AG04450 (cell line): ENCODE measurements at regions not wholly inside any gene's neighbourhood (a gene's known extent, or its start where the extent isn't known, plus 50 kb on each side); places are given as distances from the start of the nearest gene placed in this dataset.

Source experiments
- CTCF ChIA-PET: fragments of 300-600, 350-600 bp; formaldehyde crosslinking; extraction: SDS; loops from one replicate; lab custom pipeline; 2022; ENCODE audit warnings: antibody characterized with exemption, inconsistent platforms; lab: Charles Lee
- POLR2A ChIA-PET: fragments of 350-600 bp; formaldehyde crosslinking; extraction: SDS; loops from one replicate; lab custom pipeline; 2021; ENCODE audit warnings: antibody characterized with exemption, inconsistent platforms; lab: Yijun Ruan, JAX
- DNase-seq: peaks from one replicate; pipeline ENCODE4 v3.0.0-alpha.2; 2011; ENCODE audit warnings: low read depth, low spot score
- H3K27ac ChIP-seq: one replicate; pipeline ENCODE4 v1.5.1; 2012; ENCODE audit warnings: low read depth, low read length, control low read depth
- H3K27me3 ChIP-seq: one replicate; pipeline ENCODE4 v1.6.0; 2012; ENCODE audit warnings: low read length; ENCODE audit not compliant: control insufficient read depth, insufficient read depth
- H3K4me3 ChIP-seq: 2 replicates; pipeline ENCODE4 v1.5.1; 2011; ENCODE audit warnings: mild to moderate bottlenecking, low read depth, low read length, control low read depth
- H3K9me3 ChIP-seq: 2 replicates; pipeline ENCODE4 v1.5.1; 2012; ENCODE audit warnings: low read length; ENCODE audit not compliant: control insufficient read depth, insufficient read depth
- TF ChIP-seq, protein P1 (sequence below): IDR thresholded peaks from 2 replicates; pipeline ENCODE4 v1.5.1; 2011; ENCODE audit warnings: low read depth, low read length, control low read depth, inconsistent platforms

- Histone ChIP-seq H3K27ac (peak overlapping the region; percentile 47), H3K9me3 (no peaks in the 10 kb centered on the region), H3K27me3 (no peaks in the 10 kb centered on the region), H3K4me3 (no peak overlapping the region)
- ChIA-PET POLR2A (no interaction called here), CTCF (interaction anchor here (0.8 to 3.6 kb wide), 5 partner anchors 9 to 1135 kb away, joined by 3 to 13 read pairs (median 4); no protein-coding TSS in a partner anchor)
- TF ChIP-seq, protein P1, sequence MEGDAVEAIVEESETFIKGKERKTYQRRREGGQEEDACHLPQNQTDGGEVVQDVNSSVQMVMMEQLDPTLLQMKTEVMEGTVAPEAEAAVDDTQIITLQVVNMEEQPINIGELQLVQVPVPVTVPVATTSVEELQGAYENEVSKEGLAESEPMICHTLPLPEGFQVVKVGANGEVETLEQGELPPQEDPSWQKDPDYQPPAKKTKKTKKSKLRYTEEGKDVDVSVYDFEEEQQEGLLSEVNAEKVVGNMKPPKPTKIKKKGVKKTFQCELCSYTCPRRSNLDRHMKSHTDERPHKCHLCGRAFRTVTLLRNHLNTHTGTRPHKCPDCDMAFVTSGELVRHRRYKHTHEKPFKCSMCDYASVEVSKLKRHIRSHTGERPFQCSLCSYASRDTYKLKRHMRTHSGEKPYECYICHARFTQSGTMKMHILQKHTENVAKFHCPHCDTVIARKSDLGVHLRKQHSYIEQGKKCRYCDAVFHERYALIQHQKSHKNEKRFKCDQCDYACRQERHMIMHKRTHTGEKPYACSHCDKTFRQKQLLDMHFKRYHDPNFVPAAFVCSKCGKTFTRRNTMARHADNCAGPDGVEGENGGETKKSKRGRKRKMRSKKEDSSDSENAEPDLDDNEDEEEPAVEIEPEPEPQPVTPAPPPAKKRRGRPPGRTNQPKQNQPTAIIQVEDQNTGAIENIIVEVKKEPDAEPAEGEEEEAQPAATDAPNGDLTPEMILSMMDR: no peak
- DNase-seq: no peak
These were observed 210.6 kb downstream of the ZNF365 start for GRCh38 chr10:62584731-62585130.

DNA sequence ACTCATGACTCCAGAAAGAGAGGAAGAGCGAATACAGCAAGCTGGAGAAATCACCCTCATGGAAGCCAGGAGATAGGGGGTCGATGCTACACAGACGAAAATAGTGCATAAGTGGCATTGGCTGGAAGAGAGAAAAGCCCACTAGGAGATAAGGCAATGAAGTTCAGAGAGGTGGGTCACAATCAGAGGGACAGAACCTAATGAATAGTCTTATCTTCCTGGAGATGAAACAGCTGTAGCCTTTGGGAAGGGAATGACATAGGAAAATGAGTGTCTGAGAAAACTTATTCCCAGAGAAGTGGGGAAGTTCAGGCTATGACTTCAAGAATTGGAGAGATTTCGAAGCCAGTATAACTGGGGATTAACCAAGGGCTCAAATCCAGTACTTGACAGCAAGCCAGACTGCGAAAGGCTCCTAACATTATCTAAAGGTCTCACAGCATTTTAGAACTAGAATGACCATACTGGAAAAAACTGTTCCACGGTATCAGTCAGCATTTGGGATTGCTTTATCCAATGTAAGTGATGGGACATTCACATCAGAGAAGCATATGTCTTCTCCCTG lies 211.1 kb downstream of the ZNF365 start:
- Histone ChIP-seq H3K9me3 (no peaks in the 10 kb centered on the region), H3K27ac (no peak overlapping the region), H3K4me3 (no peak overlapping the region), H3K27me3 (no peaks in the 10 kb centered on the region)
- ChIA-PET CTCF (interaction anchor here (1.2 to 3.6 kb wide), 4 partner anchors 9 to 1134 kb away, joined by 3 to 13 read pairs (median 4); no protein-coding TSS in a partner anchor), POLR2A (no interaction called here)
- no peak for DNase-seq
- TF ChIP-seq, protein P1: no peak

- CTCF ChIA-PET: interaction anchor here (0.8 to 1.6 kb wide), 3 partner anchors 22 to 338 kb away, joined by 3 to 8 read pairs (median 5); no protein-coding TSS in a partner anchor
These were observed 212.8 kb downstream of the ZNF365 start for GRCh38 chr10:62587011-62587410.

DNA sequence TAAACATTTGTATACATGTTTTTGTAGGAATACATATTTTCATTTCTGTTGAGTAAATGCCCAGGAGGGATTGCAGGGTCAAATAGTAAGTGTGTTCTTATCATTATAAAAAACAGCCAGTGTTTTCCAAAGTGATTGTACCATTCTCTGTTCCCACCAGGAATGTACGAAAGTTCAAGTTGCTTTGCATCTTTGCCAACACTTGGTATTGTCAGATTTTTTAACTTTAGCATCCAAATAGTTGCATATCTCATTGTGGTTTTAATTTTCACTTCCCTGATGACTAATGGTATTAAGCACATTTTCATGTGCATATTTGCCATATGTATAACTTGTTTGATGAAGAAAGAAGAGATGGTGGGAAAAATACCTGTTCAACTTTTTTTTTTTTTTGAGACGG lies 213.9 kb downstream of the ZNF365 start:
- ChIA-PET POLR2A (no interaction called here), CTCF (no interaction called here)

More at GRCh38 chr10:62587011-62587410, 212.8 kb downstream of the ZNF365 start:
- Histone ChIP-seq H3K9me3 (no peaks in the 10 kb centered on the region), H3K27me3 (no peaks in the 10 kb centered on the region), H3K4me3 (no peak overlapping the region), H3K27ac (no peak overlapping the region)
- POLR2A ChIA-PET: no interaction called here
- DNase-seq: no peak
- TF ChIP-seq, protein P1: no peak

GRCh38 chr10:62589689-62590088 lies 214.8 kb upstream of the ADO start:
- Histone ChIP-seq H3K9me3 (no peaks in the 10 kb centered on the region), H3K27me3 (no peaks in the 10 kb centered on the region), H3K27ac (no peak overlapping the region), H3K4me3 (no peak overlapping the region)
- CTCF ChIA-PET: interaction anchor here (0.5 to 2.2 kb wide), 3 partner anchors 12 to 568 kb away, joined by 3 to 8 read pairs (median 3); no protein-coding TSS in a partner anchor
- no peak for DNase-seq
- TF ChIP-seq, protein P1: no peak
- POLR2A ChIA-PET: no interaction called here

More for the DNA sequence above, 213.9 kb downstream of the ZNF365 start:
- no peaks in the 10 kb centered on the region for H3K27me3 ChIP-seq
- H3K27ac ChIP-seq: no peak overlapping the region
- no peaks in the 10 kb centered on the region for H3K9me3 ChIP-seq
- TF ChIP-seq, protein P1: no peak
- no peak overlapping the region for H3K4me3 ChIP-seq
- no peak for DNase-seq
